ENCODE measurements at regions not wholly inside any gene's neighbourhood (a gene's known extent, or its start where the extent isn't known, plus 50 kb on each side); places are given as distances from the start of the nearest gene placed in this dataset.

- H3K9ac ChIP-seq (replicated peaks; ENCODE audit: extremely low read depth, insufficient read depth, low read length): no peak overlapping the region
- no peaks in the 10 kb centered on the region for H3K4me1 ChIP-seq (ENCODE audit: control insufficient read depth, extremely low read depth, insufficient read depth, low read length)
- no peak for FAIRE-seq
- TF ChIP-seq POLR2A (IDR thresholded peaks at IDR 0.05; ENCODE audit: low read depth, low read length): no peak
- no peak for TF ChIP-seq MYC (IDR thresholded peaks at IDR 0.05; ENCODE audit: low read depth, low read length)
- TF ChIP-seq GATA2 (IDR thresholded peaks at IDR 0.05; ENCODE audit: insufficient read depth, insufficient read length, low read depth, low read length): no peak
- TF ChIP-seq MAX (IDR thresholded peaks at IDR 0.05; ENCODE audit: insufficient read depth, insufficient read length): no peak
- TF ChIP-seq FOS (IDR thresholded peaks at IDR 0.05; ENCODE audit: borderline replicate concordance, insufficient read depth, low read length): no peak
- TF ChIP-seq EZH2 (IDR thresholded peaks at IDR 0.05; ENCODE audit: borderline replicate concordance, low read depth, low read length, severe bottlenecking): no peak
- TF ChIP-seq CTCF (IDR thresholded peaks at IDR 0.05; ENCODE audit: extremely low read depth in 1 of 2, insufficient read depth in 1 of 2, low read depth in 1 of 2, low read length in 2 of 2): no peak
- no peak for TF ChIP-seq POLR2AphosphoS5 (IDR thresholded peaks at IDR 0.05; ENCODE audit: insufficient read depth, low read depth, low read length)
- no peak for TF ChIP-seq JUN (IDR thresholded peaks at IDR 0.05; ENCODE audit: borderline replicate concordance, insufficient read depth, insufficient read length, low read depth)
- H3K9me3 ChIP-seq (replicated peaks; ENCODE audit: control insufficient read depth, insufficient read depth, low read length): no peaks in the 10 kb centered on the region
- H4K20me1 ChIP-seq (replicated peaks; ENCODE audit: control insufficient read depth, extremely low read depth, insufficient read depth, low read length): no peaks in the 10 kb centered on the region
- no peak overlapping the region for H3K4me3 ChIP-seq (replicated peaks in 1 of 3; ENCODE audit: insufficient read depth in 1 of 3, low read depth in 1 of 3, low read length in 3 of 3)
- CTCF ChIA-PET: no interaction called here
- H3K36me3 ChIP-seq (ENCODE audit: control insufficient read depth in 2 of 2, extremely low read depth in 1 of 2, insufficient read depth in 2 of 2, low read length in 2 of 2): no peaks in the 10 kb centered on the region
- intact Hi-C loops (cut with micrococcal nuclease) (no loop called here), dilution Hi-C loops (cut with MboI; ENCODE audit: extremely low pct_ligation_motif_present, low sequenced_read_pairs) (no loop called here)
- POLR2A ChIA-PET: no interaction called here
- no peaks in the 10 kb centered on the region for H3K79me2 ChIP-seq (ENCODE audit: control insufficient read depth, insufficient read depth, low read length)
- H3K4me2 ChIP-seq (ENCODE audit: insufficient read depth, low read length): no peak overlapping the region
- no TSS peak for BruUV-seq (replicated peaks)
- no peaks in the 10 kb centered on the region for H3K27me3 ChIP-seq (ENCODE audit: control insufficient read depth in 2 of 2, insufficient read depth in 2 of 2, low read length in 2 of 2)
- H3K9me1 ChIP-seq (replicated peaks; ENCODE audit: control insufficient read depth, extremely low read depth, insufficient read depth, low read length): no peaks in the 10 kb centered on the region
- no peak overlapping the region for H3K27ac ChIP-seq (ENCODE audit: insufficient read depth, low read depth, low read length)
- H2AFZ ChIP-seq (ENCODE audit: low read depth, low read length): no peak overlapping the region
- no peak for DNase-seq (ENCODE audit: low read depth, low spot score)
These were observed 1248.0 kb downstream of the MAT2B start for GRCh38 chr5:164753434-164753833.

Data from endothelial cell of umbilical vein (primary cell).